NCI-H510A treated with DMSO at 0.1 percent for 48 hours (cell line): ENCODE measurements at regions not wholly inside any gene's neighbourhood (a gene's known extent, or its start where the extent isn't known, plus 50 kb on each side); places are given as distances from the start of the nearest gene placed in this dataset.
"Not testable (repeated sequence)": the region's sequence is repeated elsewhere in the genome, so short reads cannot be mapped to it uniquely, and the experiment has no call there.

ENCODE experiments used
- DNase-seq: peaks from one replicate; lab custom pipeline; 2025; lab: John Stamatoyannopoulos, UW

GRCh38 chr13:76014406-76015318, 378.5 kb downstream of the LMO7 start:
- no peak for DNase-seq

GRCh38 chr13:76012091-76012721, 376.1 kb downstream of the LMO7 start:
- no peak for DNase-seq

- DNase-seq: no peak
Measured at GRCh38 chr13:76009267-76009890, 373.2 kb downstream of the LMO7 start.

- DNase-seq: no peak
Measured at GRCh38 chr13:76004416-76004815, 368.3 kb downstream of the LMO7 start.

- DNase-seq: no peak
Measured at GRCh38 chr13:76000131-76000530, 364.0 kb downstream of the LMO7 start.

GRCh38 chr13:75996582-75996981, 360.5 kb downstream of the LMO7 start:
- DNase-seq: no peak

GRCh38 chr13:75995966-75996365, 359.8 kb downstream of the LMO7 start:
- no peak for DNase-seq

GRCh38 chr13:75993823-75994222, 357.7 kb downstream of the LMO7 start:
- DNase-seq: no peak

- no peak for DNase-seq
Measured at GRCh38 chr13:75993241-75993640, 357.1 kb downstream of the LMO7 start.

- DNase-seq: no peak
Measured at GRCh38 chr13:75986818-75987217, 350.7 kb downstream of the LMO7 start.

- DNase-seq: no peak
Measured at GRCh38 chr13:75985132-75985531, 349.0 kb downstream of the LMO7 start.

- DNase-seq: no peak
Measured at GRCh38 chr13:75978818-75979217, 342.7 kb downstream of the LMO7 start.

GRCh38 chr13:75968103-75968838, 332.1 kb downstream of the LMO7 start:
- DNase-seq: no peak

- peak; percentile 0 for DNase-seq
Measured at GRCh38 chr13:75963302-75963701, 327.2 kb downstream of the LMO7 start.

- DNase-seq: no peak
Measured at GRCh38 chr13:75961911-75962310, 325.8 kb downstream of the LMO7 start.

GRCh38 chr13:75960538-75960994, 324.4 kb downstream of the LMO7 start:
- no peak for DNase-seq

GRCh38 chr13:75959861-75960481, 323.8 kb downstream of the LMO7 start:
- peak; percentile 5 for DNase-seq

- not testable (repeated sequence) for DNase-seq
Measured at GRCh38 chr13:75953589-75953988, 317.5 kb downstream of the LMO7 start.

GRCh38 chr13:75947448-75947847, 311.3 kb downstream of the LMO7 start:
- no peak for DNase-seq

- DNase-seq: no peak
Measured at GRCh38 chr13:75946536-75947284, 310.6 kb downstream of the LMO7 start.
